HG02943 (cell line): ENCODE measurements at regions not wholly inside any gene's neighbourhood (a gene's known extent, or its start where the extent isn't known, plus 50 kb on each side); places are given as distances from the start of the nearest gene placed in this dataset.
A peak's percentile ranks its signal among the peaks of the same experiment; 100 is the strongest.
"Not testable (repeated sequence)": the region's sequence is repeated elsewhere in the genome, so short reads cannot be mapped to it uniquely, and the experiment has no call there.

Experiments used
- ATAC-seq: cut with Tn5 transposase; IDR thresholded peaks from one replicate; pipeline ENCODE4 v1.9.1; 2021; ENCODE audit warnings: mild to moderate bottlenecking, low read depth, moderate library complexity; ENCODE audit not compliant: unreplicated experiment

DNA sequence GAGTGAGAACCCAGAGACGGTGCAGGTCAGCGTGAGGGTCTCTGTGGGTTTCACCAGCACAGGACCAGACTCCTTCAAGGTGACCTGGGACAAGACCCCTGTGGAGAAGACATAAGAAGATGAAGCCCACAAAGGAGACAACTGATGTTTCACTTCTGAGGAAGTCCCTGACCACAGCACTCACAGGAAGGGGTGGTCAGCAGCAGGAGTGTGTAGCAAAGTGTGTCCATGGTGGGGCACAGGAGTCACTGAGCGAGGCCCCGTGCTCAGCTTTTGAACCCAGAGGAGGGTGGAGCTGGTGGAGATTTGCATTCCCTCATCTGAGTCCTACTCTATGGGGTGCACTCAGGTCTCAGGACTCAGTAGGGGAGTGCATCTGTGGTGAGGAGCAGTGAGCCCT is 775.2 kb downstream of the TMEM121 start:
- ATAC-seq: not testable (repeated sequence)

- ATAC-seq: no peak
Observed at GRCh38 chr14:106302661-106303060, 776.3 kb downstream of the TMEM121 start.

GRCh38 chr14:106304271-106304670 is 777.9 kb downstream of the TMEM121 start:
- no peak for ATAC-seq

DNA sequence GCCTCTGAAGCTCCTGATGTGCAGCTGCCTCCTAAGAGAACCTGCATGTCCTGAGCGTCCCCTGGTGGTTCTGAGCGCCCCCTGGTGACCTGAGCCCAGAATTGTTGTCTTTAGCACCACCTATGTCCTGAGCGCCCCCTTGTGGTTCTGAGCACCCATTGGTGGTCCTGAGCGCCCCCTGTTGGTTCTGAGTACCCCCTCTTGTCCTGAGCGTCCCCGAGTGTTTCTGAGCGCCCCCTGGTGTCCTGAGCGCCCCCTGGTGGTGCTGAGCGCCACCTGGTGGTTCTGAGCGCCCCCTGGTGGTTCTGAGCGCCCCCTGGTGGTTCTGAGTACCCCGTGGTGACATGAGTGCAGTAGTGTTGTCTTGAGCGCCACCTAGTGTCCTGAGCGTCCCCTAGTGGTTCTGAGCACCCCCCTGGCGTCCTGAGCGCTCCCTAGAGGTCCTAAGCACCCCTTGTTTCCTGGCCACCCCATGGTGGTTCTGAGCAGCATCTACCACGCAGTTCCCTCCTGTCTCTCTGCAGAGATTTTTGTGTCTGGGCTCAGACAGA is 782.5 kb downstream of the TMEM121 start:
- peak; percentile 89 for ATAC-seq

DNA sequence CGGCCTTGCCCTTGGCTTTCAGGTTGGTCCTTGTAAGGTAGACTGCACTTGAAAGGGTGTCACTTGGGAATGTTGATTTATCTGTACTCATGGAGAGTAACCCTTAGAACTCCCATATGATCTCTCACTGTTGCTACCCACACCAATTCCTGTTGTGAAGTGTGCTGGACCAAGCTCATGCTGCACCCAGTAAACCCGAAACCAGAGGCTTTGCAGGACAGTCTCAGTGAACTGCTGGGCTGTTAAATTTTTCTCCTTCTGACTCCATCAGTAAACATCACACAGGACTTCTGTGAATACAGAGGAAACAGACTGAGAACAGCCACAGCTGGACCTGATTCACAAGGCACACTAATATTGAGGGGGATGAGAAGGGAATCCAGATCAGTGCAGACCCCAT is 783.0 kb downstream of the TMEM121 start:
- no peak for ATAC-seq

DNA sequence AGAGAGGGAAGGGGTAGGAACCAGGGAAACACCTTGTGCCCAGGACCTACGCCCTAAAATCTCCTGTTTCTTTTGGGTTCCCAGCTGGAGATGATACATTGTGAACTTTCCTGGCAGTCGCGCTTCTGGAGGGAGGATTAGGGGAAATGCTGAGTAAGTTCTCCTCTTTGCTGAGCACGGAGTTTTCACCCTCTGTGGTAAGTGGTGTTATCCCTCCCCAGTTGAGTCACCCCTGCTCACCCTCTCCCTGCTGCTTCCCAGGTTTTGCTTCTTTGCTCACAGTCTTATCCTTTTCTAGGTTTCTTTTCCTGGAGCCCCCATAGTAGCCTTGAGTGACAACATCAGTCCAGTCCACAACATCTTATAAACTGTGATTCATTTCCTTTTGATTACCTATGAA is 789.1 kb downstream of the TMEM121 start:
- ATAC-seq: no peak

- ATAC-seq: no peak
Observed at GRCh38 chr14:106317593-106317992, 791.2 kb downstream of the TMEM121 start.

DNA sequence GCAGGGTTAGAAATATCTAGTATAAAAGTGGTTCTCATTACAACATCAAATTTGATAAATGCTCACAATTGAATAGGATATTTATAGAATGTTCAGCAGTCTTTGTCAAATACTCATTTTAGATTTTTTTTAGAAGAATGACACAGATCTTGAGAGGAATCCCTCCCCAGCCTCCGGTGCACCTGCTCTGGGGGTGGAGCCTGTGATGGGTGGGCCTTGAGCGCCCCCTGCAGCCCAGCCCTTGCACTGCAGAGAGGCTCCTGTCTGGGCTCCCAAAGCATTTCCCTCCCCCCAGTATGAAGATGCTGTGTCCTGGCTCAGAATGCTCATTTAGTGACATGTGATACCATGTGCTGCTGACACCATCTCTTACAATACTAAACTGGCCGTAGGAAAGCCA is 792.3 kb downstream of the TMEM121 start:
- ATAC-seq: no peak

DNA sequence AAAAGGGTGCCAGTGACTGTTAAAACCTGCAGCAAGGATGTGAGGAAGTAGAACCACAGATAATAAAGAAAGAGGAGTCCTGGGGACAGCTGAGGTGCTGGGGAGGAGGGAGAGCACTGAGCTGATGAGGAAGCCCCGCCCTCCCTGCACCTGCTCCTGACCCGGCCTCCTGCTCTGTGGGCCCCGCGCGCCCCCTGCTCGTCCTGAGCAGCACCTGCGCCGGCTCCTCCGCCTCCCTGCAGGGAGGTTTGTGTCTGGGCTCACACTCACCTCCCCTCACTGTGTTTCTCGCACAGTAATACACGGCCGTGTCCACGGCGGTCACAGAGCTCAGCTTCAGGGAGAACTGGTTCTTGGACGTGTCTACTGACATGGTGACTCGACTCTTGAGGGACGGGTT is 797.6 kb downstream of the TMEM121 start:
- not testable (repeated sequence) for ATAC-seq

DNA sequence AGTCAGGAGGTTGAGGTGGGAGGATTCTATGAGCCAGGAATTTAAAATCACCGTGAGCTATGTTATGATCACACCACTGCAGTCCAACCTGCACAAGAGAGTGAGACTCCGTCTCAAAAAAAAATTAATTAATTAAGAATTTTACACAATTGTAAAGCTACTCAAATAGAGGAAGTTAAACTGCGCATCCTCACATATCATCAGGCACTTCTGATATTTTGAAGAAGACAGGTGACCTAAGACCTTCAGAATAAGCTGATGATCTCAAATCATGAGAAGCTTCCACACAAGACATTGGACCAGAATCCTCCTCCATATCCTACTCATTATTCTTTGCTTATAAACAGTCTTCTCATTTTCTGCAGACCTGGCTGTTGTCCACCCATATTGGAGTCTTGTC is 800.9 kb downstream of the TMEM121 start:
- ATAC-seq: no peak

DNA sequence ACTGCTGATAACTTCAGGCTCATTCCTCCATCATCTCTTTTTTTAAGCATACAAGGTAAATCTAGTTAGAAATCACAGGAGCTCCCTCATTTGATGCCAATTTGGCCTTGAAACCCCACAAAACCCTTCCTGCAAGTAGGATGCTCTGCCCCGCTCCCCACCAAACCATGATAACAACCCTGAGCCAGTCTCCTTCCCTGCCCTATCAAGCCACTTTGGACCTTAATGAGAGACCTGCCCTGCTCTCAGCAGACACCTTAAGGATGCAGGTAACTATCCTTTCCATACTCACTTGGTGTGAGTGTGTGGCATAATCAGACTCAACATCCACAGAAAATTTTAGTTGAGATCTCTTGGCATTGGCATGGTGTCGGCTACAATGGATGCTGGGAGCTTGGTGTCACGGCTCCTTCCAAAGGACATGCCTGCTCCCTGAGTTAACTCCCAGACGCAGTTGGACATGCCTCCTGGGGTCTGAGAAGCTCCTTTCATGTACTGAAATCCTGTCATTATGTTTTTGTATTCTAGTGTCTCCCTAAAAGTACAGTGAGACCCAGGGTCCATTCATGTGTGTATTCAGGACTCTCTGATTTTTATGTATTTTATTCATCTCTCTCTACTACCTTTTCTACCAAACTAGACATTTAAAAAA is 801.4 kb downstream of the TMEM121 start:
- ATAC-seq: not testable (repeated sequence)

DNA sequence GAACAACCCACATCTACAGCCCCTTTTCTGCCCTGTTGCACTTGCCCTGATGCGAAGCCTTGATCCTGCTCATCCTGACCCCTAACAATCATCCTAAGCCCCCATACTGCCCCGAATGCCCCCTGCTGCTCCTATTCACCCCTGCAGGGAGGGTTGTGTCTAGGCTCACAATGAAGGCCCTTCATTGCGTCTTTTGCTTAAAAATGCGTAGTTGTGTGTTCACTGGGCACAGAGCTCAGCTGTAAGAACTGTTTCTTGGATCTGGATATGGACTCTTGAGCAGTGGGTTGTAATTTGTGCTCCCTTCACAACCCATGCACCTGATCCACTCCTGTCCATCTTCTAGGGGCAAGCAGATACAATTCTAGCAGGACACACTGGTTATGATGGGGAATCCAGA is 802.9 kb downstream of the TMEM121 start:
- not testable (repeated sequence) for ATAC-seq

DNA sequence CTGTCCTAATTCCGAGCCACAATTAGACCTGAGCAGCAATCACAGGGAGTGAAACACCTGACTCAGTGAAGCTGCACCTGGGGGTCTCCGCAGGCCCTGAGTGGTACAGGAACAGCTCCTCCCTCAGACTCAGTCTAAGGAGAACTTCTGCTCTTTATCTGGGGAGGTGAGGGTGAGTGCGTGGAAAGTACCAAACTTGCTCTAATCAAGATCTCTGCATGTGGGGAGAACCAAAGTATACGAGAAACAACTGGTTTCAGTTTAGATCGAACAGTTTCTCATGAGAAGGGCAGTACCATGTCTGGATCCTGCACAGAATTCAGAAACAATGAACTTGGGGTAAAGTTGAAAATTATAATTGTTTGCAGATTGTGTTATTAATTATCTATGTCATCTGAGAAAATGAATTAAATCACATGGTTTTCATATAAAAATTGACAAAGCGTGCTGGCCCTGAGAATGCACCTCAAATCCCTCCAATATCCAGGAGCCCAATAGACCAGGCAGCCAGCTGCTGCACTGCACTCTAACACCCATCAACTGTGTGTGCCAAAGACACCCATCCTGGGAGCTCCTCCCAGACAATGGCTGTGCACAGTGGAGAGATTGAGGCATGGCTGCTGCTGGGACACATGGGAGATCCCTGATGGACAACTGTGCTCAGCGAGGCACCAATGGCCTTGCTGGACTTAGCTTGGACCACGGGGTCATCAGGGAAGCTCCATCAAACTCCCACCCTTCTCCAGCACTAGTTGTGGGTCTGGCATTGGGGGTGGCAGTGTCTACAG is 803.8 kb downstream of the TMEM121 start:
- not testable (repeated sequence) for ATAC-seq

- ATAC-seq: not testable (repeated sequence)
Observed at GRCh38 chr14:106334428-106335109, 808.2 kb downstream of the TMEM121 start.

- not testable (repeated sequence) for ATAC-seq
Observed at GRCh38 chr14:106335110-106335429, 808.7 kb downstream of the TMEM121 start.

- not testable (repeated sequence) for ATAC-seq
Observed at GRCh38 chr14:106338775-106339174, 812.4 kb downstream of the TMEM121 start.

DNA sequence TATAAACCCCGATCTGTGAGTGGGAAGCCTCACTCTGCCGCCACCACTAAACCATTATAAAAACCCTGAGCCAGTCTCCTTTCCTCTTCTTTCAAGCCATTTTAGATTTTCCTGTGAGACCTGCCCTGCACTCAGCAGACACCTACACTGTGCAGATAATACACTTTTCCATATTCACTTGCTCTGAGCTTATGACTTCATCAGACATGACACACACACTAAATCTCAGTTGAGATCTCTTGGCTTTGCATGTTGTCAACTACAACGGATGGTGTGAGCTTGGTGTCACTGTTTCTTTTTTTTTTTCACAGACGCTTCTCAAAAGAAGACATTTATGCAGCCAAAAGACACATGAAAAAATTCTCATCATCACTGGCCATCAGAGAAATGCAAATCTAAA is 814.3 kb downstream of the TMEM121 start:
- ATAC-seq: not testable (repeated sequence)

DNA sequence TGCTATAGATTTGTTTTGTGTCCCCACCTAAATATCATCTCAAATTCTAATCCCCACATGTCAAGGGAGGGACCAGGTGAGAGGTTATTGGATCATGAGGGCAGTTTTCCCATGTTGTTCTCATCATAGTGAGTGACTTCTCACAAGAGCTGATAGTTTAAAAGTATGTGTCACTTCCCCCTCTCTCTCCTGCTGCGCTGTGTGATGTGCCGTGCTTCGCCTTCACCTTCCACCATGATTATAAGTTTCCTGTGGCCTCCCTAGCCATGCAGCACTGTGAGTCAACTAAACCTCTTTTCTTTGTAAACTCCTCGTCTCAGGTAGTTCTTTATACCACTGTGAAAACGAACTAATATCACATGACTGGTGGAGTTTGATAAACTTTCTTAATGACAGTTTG is 814.8 kb downstream of the TMEM121 start:
- not testable (repeated sequence) for ATAC-seq

DNA sequence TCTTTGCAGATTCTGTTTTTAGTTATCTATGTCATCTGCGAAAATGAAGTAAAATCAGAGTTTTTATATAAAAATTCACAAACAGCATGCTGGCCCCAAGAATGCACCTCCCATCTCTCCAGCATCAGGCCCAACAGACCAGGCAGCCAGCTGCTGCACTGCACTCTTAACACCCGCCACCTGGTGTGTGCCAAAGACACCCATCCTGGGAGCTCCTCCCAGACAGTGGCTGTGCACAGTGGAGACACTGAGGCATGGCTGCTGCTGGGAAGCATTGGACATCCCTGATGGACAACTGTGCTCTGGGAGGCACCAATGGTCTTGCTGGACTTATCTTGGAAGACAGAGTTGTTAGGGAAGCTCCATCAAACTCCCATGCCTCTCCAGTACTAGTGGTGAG is 817.2 kb downstream of the TMEM121 start:
- no peak for ATAC-seq

DNA sequence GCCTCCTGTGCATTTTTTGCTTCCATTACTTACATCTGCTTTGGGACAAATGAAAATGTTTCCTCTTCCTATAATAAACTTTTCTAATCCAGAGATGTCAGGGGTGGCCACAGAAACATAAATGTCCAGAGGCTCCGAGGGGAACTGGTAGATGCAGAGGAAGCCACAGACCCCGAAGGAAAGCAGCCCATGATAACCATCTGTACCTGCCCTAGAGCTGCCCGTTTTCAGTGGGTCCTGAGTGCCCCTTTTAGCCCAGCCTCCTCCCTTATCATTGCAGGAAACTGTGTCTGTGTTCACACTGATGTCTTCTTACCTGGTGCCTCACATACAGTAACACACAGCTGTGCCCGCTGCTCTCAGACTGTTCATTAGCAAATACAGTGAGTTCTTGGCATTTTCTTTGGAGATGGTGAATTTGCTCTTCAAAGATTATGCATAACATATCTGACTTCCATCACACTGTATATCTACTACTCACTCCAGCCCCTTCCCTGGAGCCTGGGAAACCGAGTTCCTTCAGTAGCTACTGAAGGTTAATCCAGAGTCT is 817.8 kb downstream of the TMEM121 start:
- ATAC-seq: not testable (repeated sequence)
